Heart left ventricle (tissue), 16 donors: ENCODE measurements at regions not wholly inside any gene's neighbourhood (a gene's known extent, or its start where the extent isn't known, plus 50 kb on each side); places are given as distances from the start of the nearest gene placed in this dataset.

Experiments
- ATAC-seq, 4 donors: fragments of 200-7000 bp; cut with Tn5 transposase; one replicate each; pipeline ENCODE4 v1.9.1; 2020 to 2022; ENCODE audit warnings: moderate library complexity in 4 of 4, mild to moderate bottlenecking in 3 of 4, moderate number of reproducible peaks in 1 of 4
- DNase-seq, 5 donors: peaks; one replicate each; pipeline ENCODE4 v3.0.0-alpha.2; 2020
- H3K27ac ChIP-seq, 12 donors: fragments of 200-600 bp; sonication (generic) in 4 of 12; one replicate each; pipeline versions ENCODE4 v1.5.0 to v1.8.0; 2016 to 2022; ENCODE audit warnings: mild to moderate bottlenecking in 2 of 12
- H3K27me3 ChIP-seq, 9 donors: fragments of 200-600 bp; sonication (generic) in 2 of 9; one replicate each; pipeline versions ENCODE4 v1.5.1 to v1.8.0; 2016 to 2022; ENCODE audit warnings: mild to moderate bottlenecking in 3 of 9
- H3K36me3 ChIP-seq, 9 donors: fragments of 200-600 bp; sonication (generic) in 2 of 9; one replicate each; pipeline versions ENCODE4 v1.5.0 to v1.8.0; 2018 to 2022; ENCODE audit warnings: mild to moderate bottlenecking in 2 of 9
- H3K4me1 ChIP-seq, 12 donors: fragments of 200-600 bp; sonication (generic) in 4 of 12; one replicate each; pipeline versions ENCODE4 v1.5.0 to v1.8.0; 2016 to 2022; ENCODE audit warnings: mild to moderate bottlenecking in 3 of 12
- H3K4me3 ChIP-seq, 12 donors: fragments of 200-600 bp; sonication (generic) in 4 of 12; one replicate each; pipeline versions ENCODE4 v1.5.0 to v1.8.0; 2017 to 2022; ENCODE audit warnings: mild to moderate bottlenecking in 9 of 12, moderate library complexity in 4 of 12
- H3K9me3 ChIP-seq, 12 donors: fragments of 200-600 bp; sonication (generic) in 4 of 12; one replicate each; pipeline versions ENCODE4 v1.5.0 to v1.8.0; 2016 to 2022; ENCODE audit warnings: mild to moderate bottlenecking in 1 of 12
- POLR2A ChIP-seq, 2 donors: fragments of 450-650 bp; IDR thresholded peaks; one replicate each; pipeline ENCODE4 v1.6.1; 2017; ENCODE audit warnings: antibody characterized with exemption in 2 of 2, mild to moderate bottlenecking in 2 of 2, moderate library complexity in 2 of 2
- WGBS, 4 donors: extraction: QIAGEN DNeasy Blood & Tissue Kit in 2 of 4; methylation state at CpG; one replicate each; pipeline versions ENCODE4 v1.1.5 to v1.1.7; 2013 to 2018; 5-methylcytosine and 5-hydroxymethylcytosine counted together
- intact Hi-C, 10 donors: fragments of 100-400 bp; cut with DNase I; formaldehyde crosslinking; loops; one replicate each; pipeline versions ENCODE4 v1.11.1 to v1.14.2; 2022
- TF ChIP-seq, protein P1 (sequence below), 12 donors: fragments of 200-600 bp; sonication (generic) in 4 of 12; IDR thresholded peaks; one replicate each; pipeline versions ENCODE4 v1.5.0 to v1.8.0; 2018 to 2022; ENCODE audit warnings: antibody characterized with exemption in 12 of 12, mild to moderate bottlenecking in 5 of 12
- donor health status: ischemic (EF 13 %, LVEDD 7.1; RV severe dilation, severe dysfunction).
- donor health status: healthy with polysubstance abuse.
- donor health status: DM: no; HTN: yes; CAD: no.
- donor health status: DM: no; HTN: no; CAD: no.
- donor health status: ischemic (EF 25% LVEDD 6.9; RV normal size, moderate dysfunction).
- donor health status: ischemic (EF 25% LVEDD 5.7; RV mildly dilated, moderate dysfunction).
- donor health status: healthy.
- donor health status: DM: yes; HTN: yes; CAD: no.
- donor health status: ischemic (EF 35%, LVEDD 5.7; RV mildly dilated, moderate dysfunction).
- donor health status: nonischemic (EF 11% LVEDD 7.7; RV severe dilation, severe dysfunction).
- donor health status: DM: yes; HTN: yes; CAD: no.
- donor health status: PGD.
- donor health status: ischemic (EF 29% LVEDD 5.4; RV normal size, mild dysfunction).
- donor health status: nonischemic (EF 23%, LVEDD 6.1; RV moderate dilation, normal function).

GRCh38 chr20:51311636-51312479, 230.7 kb downstream of the NFATC2 start:
- 51 to 73% (median 54%) methylated on average over 12 of the region's 12 CpGs for WGBS, 4 donors
- no peak overlapping the region for H3K4me3 ChIP-seq
- DNase-seq (no peak), ATAC-seq (no peak)
- peaks cover 0 to 10% (median 4%) of the 10 kb centered on the region in 12 donors for H3K4me1 ChIP-seq
- peaks cover 0 to 10% (median 0%) of the 10 kb centered on the region in 9 donors for H3K27me3 ChIP-seq
- no peak overlapping the region for H3K27ac ChIP-seq
- TF ChIP-seq, protein P1, sequence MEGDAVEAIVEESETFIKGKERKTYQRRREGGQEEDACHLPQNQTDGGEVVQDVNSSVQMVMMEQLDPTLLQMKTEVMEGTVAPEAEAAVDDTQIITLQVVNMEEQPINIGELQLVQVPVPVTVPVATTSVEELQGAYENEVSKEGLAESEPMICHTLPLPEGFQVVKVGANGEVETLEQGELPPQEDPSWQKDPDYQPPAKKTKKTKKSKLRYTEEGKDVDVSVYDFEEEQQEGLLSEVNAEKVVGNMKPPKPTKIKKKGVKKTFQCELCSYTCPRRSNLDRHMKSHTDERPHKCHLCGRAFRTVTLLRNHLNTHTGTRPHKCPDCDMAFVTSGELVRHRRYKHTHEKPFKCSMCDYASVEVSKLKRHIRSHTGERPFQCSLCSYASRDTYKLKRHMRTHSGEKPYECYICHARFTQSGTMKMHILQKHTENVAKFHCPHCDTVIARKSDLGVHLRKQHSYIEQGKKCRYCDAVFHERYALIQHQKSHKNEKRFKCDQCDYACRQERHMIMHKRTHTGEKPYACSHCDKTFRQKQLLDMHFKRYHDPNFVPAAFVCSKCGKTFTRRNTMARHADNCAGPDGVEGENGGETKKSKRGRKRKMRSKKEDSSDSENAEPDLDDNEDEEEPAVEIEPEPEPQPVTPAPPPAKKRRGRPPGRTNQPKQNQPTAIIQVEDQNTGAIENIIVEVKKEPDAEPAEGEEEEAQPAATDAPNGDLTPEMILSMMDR (IDR thresholded peaks at IDR 0.05), result no peak
- TF ChIP-seq POLR2A (IDR thresholded peaks at IDR 0.05), result no peak
- peaks cover 0 to 5% (median 0%) of the 10 kb centered on the region in 12 donors for H3K9me3 ChIP-seq
- no peaks in the 10 kb centered on the region for H3K36me3 ChIP-seq
- intact Hi-C loops, result loop anchor here in 2 of 10 donors (10.0 kb wide), 2 partner anchors 507 to 517 kb away; partner anchors contain the start of gene BCAS4 (in 1 of the 2)

DNA sequence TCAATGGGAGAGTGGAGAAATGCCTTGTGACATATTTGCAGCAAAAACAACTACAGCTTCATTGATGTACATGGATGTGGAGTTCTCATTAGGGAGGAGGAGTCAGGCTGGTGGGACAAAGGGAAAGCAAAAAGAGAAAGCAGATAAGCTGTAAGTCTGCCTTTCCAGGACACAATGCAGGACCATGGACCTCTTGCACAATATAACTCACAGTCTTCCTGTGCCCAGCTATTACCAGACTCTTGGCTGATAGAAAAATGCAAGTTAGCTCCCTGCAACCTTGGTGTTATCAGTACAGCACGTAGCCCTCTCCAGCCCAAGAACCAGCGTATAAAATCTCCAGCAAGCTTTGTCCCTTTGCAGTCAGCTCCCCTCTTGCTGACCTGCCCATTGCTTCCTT, 232.3 kb downstream of the NFATC2 start:
- H3K4me1 ChIP-seq, result peaks cover 0 to 14% (median 5%) of the 10 kb centered on the region in 12 donors
- intact Hi-C loops, result loop anchor here in 2 of 10 donors (10.0 kb wide), 2 partner anchors 505 to 515 kb away; partner anchors contain the start of gene BCAS4 (in 1 of the 2)
- TF ChIP-seq, protein P1 (IDR thresholded peaks at IDR 0.05), result no peak
- TF ChIP-seq POLR2A (IDR thresholded peaks at IDR 0.05), result no peak
- peaks cover 0 to 15% (median 0%) of the 10 kb centered on the region in 9 donors for H3K27me3 ChIP-seq
- no peak overlapping the region for H3K4me3 ChIP-seq
- DNase-seq (no peak), ATAC-seq (peak in 2 of 4 donors; percentile 41 to 50)
- no peaks in the 10 kb centered on the region for H3K36me3 ChIP-seq
- no peak overlapping the region for H3K27ac ChIP-seq
- 49 to 53% (median 50%) methylated on average over 2 of the region's 2 CpGs for WGBS, 4 donors
- H3K9me3 ChIP-seq, result no peaks in the 10 kb centered on the region

GRCh38 chr20:51309128-51309527, 233.4 kb downstream of the NFATC2 start:
- no peaks in the 10 kb centered on the region for H3K36me3 ChIP-seq
- TF ChIP-seq POLR2A (IDR thresholded peaks at IDR 0.05), result no peak
- TF ChIP-seq, protein P1 (IDR thresholded peaks at IDR 0.05), result no peak
- DNase-seq (no peak), ATAC-seq (no peak)
- H3K27me3 ChIP-seq, result peaks cover 0 to 15% (median 0%) of the 10 kb centered on the region in 9 donors
- intact Hi-C loops, result loop anchor here in 8 of 10 donors (5.0 to 10.0 kb wide), 5 partner anchors 87 to 517 kb away; partner anchors contain the start of gene BCAS4 (in 2 of the 8)
- H3K4me1 ChIP-seq, result peaks cover 0 to 14% (median 5%) of the 10 kb centered on the region in 12 donors
- peaks cover 0 to under 1% (median 0%) of the 10 kb centered on the region in 12 donors for H3K9me3 ChIP-seq
- 92 to 96% (median 94%) methylated on average over 2 of the region's 2 CpGs for WGBS, 4 donors
- no peak overlapping the region for H3K4me3 ChIP-seq
- H3K27ac ChIP-seq, result no peak overlapping the region
